HepG2 (cell line): ENCODE measurements at regions not wholly inside any gene's neighbourhood (a gene's known extent, or its start where the extent isn't known, plus 50 kb on each side); places are given as distances from the start of the nearest gene placed in this dataset.

Experiments
- ATAC-seq: fragments of 200-7000 bp; cut with Tn5 transposase; 3 replicates; pipeline ENCODE4 v1.9.1; 2020; ENCODE audit warnings: mild to moderate bottlenecking, moderate library complexity
- BruUV-seq: library from RNA; stranded (reverse); fragments of 400-500 nt; replicated peaks from 2 replicates; lab custom pipeline; 2021; lab: Mats Ljungman, UMichigan
- CTCF ChIA-PET: fragments of 300-600 bp; formaldehyde crosslinking; extraction: SDS; loops from one replicate; lab custom pipeline; 2021; ENCODE audit warnings: low total read pairs, inconsistent platforms, low intra/inter-chr PET ratio; lab: Yijun Ruan, JAX
- POLR2A ChIA-PET: fragments of 350-600 bp; sonication (Branson Sonifier 250); formaldehyde crosslinking; loops from one replicate; lab custom pipeline; 2020; ENCODE audit warnings: antibody characterized with exemption, inconsistent platforms; lab: Yijun Ruan, JAX
- DNase-seq: peaks from one replicate; pipeline ENCODE4 v3.0.0-alpha.2; 2015; ENCODE audit warnings: low spot score
- FAIRE-seq: peaks from 3 replicates; lab custom pipeline; 2011; peaks lifted over from hg19 to GRCh38; lab: Jason Lieb, UNC
- H2AFZ ChIP-seq: one replicate; pipeline ENCODE4 v1.6.1; 2011; ENCODE audit warnings: low read length, inconsistent platforms
- H3K27ac ChIP-seq: fragments of 300-600 bp; 3 replicates; pipeline ENCODE4 v1.8.0; 2011; ENCODE audit warnings: mixed run types, mild to moderate bottlenecking, mixed read lengths, low read length, inconsistent platforms; ENCODE audit not compliant: insufficient read depth; ENCODE audit errors: extremely low read length
- H3K27me3 ChIP-seq, 2 experiments: fragments of 200-600 bp in 1 of 2; 2 replicates in 1 of 2; 3 replicates in 1 of 2; pipeline versions ENCODE4 v1.6.0 to v1.8.0; 2011; ENCODE audit warnings: low read length in 2 of 2, mild to moderate bottlenecking in 2 of 2, moderate library complexity in 2 of 2, inconsistent platforms in 1 of 2; ENCODE audit not compliant: insufficient read depth in 2 of 2, control insufficient read depth in 1 of 2
- H3K36me3 ChIP-seq, 2 experiments: fragments of 200-600 bp in 1 of 2; replicated peaks in 1 of 2; 2 replicates in 1 of 2; 3 replicates in 1 of 2; pipeline versions ENCODE4 v1.5.1 to v1.8.0; 2011; ENCODE audit warnings: low read length in 2 of 2, inconsistent platforms in 1 of 2; ENCODE audit not compliant: insufficient read depth in 2 of 2, control insufficient read depth in 1 of 2
- H3K4me1 ChIP-seq: 2 replicates; pipeline ENCODE4 v1.5.1; 2012; ENCODE audit warnings: low read length, inconsistent platforms; ENCODE audit not compliant: insufficient read depth
- H3K4me2 ChIP-seq: 2 replicates; pipeline ENCODE4 v1.6.0; 2011; ENCODE audit warnings: low read depth, low read length, inconsistent platforms
- H3K4me3 ChIP-seq, 3 experiments: fragments of 200-600 bp in 1 of 3; sonication (generic), shearing (Covaris generic) in 1 of 3; replicated peaks in 1 of 3; 2 replicates each; pipeline ENCODE4 v1.5.1; 2011 to 2016; ENCODE audit warnings: low read length in 3 of 3, inconsistent platforms in 2 of 3, low read depth in 2 of 3, mild to moderate bottlenecking in 2 of 3, control low read depth in 1 of 3, mixed read lengths in 1 of 3; ENCODE audit not compliant: insufficient read depth in 1 of 3
- H3K79me2 ChIP-seq: one replicate; pipeline ENCODE4 v1.6.1; 2011; ENCODE audit warnings: low read length, inconsistent platforms; ENCODE audit not compliant: insufficient read depth
- H3K9ac ChIP-seq: 2 replicates; pipeline ENCODE4 v1.6.0; 2011; ENCODE audit warnings: mild to moderate bottlenecking, low read depth, low read length, inconsistent platforms; ENCODE audit not compliant: insufficient read depth
- H3K9me3 ChIP-seq: 2 replicates; pipeline ENCODE4 v1.5.1; 2012; ENCODE audit warnings: mild to moderate bottlenecking, low read length
- H4K20me1 ChIP-seq: 2 replicates; pipeline ENCODE4 v1.6.0; 2011; ENCODE audit warnings: inconsistent platforms, mild to moderate bottlenecking, low read length, moderate library complexity; ENCODE audit not compliant: insufficient read depth
- IRF1 ChIP-seq: sonication (generic); formaldehyde crosslinking; IDR thresholded peaks from 2 replicates; pipeline ENCODE4 v1.4.0; 2020; ENCODE audit warnings: low read depth, mild to moderate bottlenecking, missing genetic modification reagents
- MAFF ChIP-seq: IDR thresholded peaks from 2 replicates; pipeline ENCODE4 v1.6.1; 2011; ENCODE audit warnings: low read depth, low read length, improper control_type of control experiment
- MAFK ChIP-seq, 2 experiments: IDR thresholded peaks in 1 of 2; conservative IDR thresholded peaks in 1 of 2; 2 replicates each; pipeline ENCODE4 v1.6.1; 2011; ENCODE audit warnings: improper control_type of control experiment in 2 of 2, low read length in 2 of 2
- PRDM10 ChIP-seq: sonication (generic); formaldehyde crosslinking; IDR thresholded peaks from 2 replicates; pipeline ENCODE4 v1.4.0; 2020; ENCODE audit warnings: low read depth, missing genetic modification reagents
- REL ChIP-seq: sonication (generic); formaldehyde crosslinking; conservative IDR thresholded peaks from 2 replicates; pipeline ENCODE4 v1.8.0; 2022; ENCODE audit warnings: mild to moderate bottlenecking, missing genetic modification reagents, moderate library complexity
- TBL1XR1 ChIP-seq: fragments of 150-350 bp; IDR thresholded peaks from 2 replicates; pipeline ENCODE4 v1.6.1; 2014; ENCODE audit warnings: borderline replicate concordance, low read length; ENCODE audit not compliant: partially characterized antibody
- XBP1 ChIP-seq: sonication (generic); formaldehyde crosslinking; IDR thresholded peaks from 2 replicates; pipeline ENCODE4 v1.5.0; 2020; ENCODE audit warnings: missing genetic modification reagents
- ZBTB2 ChIP-seq: sonication (generic); formaldehyde crosslinking; IDR thresholded peaks from 2 replicates; pipeline ENCODE4 v1.8.0; 2022; ENCODE audit warnings: low read depth, missing genetic modification reagents
- ZFAT ChIP-seq: sonication (generic); formaldehyde crosslinking; conservative IDR thresholded peaks from 2 replicates; pipeline ENCODE4 v1.8.1; 2023; ENCODE audit warnings: missing genetic modification reagents, inconsistent platforms
- ZNF660 ChIP-seq: sonication (generic); formaldehyde crosslinking; IDR thresholded peaks from 2 replicates; pipeline ENCODE4 v1.5.1; 2020; ENCODE audit warnings: mild to moderate bottlenecking, low read depth, missing genetic modification reagents, borderline replicate concordance
- whole genome bisulfite sequencing: methylation state at CpG from one replicate; pipeline ENCODE4 v1.1.6; 2017; ENCODE audit warnings: low lambda C conversion rate; 5-methylcytosine and 5-hydroxymethylcytosine counted together
- in situ Hi-C: cut with HindIII; loops from 2 replicates; pipeline ENCODE4 v1.10.0; 2017; ENCODE audit warnings: low pct_unique_long_range_greater_than_20kb; ENCODE audit not compliant: extremely low pct_ligation_motif_present
- intact Hi-C: fragments of 100-400 bp; cut with micrococcal nuclease; formaldehyde crosslinking; loops from one replicate; pipeline ENCODE4 v1.10.0; 2022; ENCODE audit not compliant: unreplicated experiment

GRCh38 chr2:35104309-35104708 is 1251.3 kb upstream of the CRIM1 start:
- ChIA-PET POLR2A (no interaction called here), CTCF (no interaction called here)
- Histone ChIP-seq H3K4me1 (no peaks in the 10 kb centered on the region), H2AFZ (no peak overlapping the region), H3K4me3 (no peak overlapping the region), H3K9me3 (peaks cover 8% of the 10 kb centered on the region), H4K20me1 (no peaks in the 10 kb centered on the region), H3K36me3 (no peaks in the 10 kb centered on the region), H3K79me2 (no peaks in the 10 kb centered on the region), H3K9ac (no peak overlapping the region), H3K27me3 (no peaks in the 10 kb centered on the region), H3K4me2 (no peak overlapping the region), H3K27ac (no peak overlapping the region)
- intact Hi-C loops, result no loop called here
- ATAC-seq (no peak), FAIRE-seq (no peak), DNase-seq (no peak)
- WGBS, result 0% methylated on average over 1 of the region's 1 CpG
- no TSS peak for BruUV-seq
- TF ChIP-seq TBL1XR1 (no peak), ZBTB2 (CRISPR knock-in tag) (no peak), MAFF (peak; percentile 93), REL (CRISPR knock-in tag) (no peak), XBP1 (CRISPR knock-in tag) (no peak), PRDM10 (CRISPR knock-in tag) (no peak), ZNF660 (no peak), IRF1 (no peak), MAFK (conservative IDR thresholded peaks at IDR 0.05 in 1 of 2, IDR thresholded peaks at IDR 0.05 in 1 of 2; ENCODE audit: low read length in 2 of 2) (peak; percentile 83 to 93), ZFAT (no peak)
- in situ Hi-C loops, result no loop called here
